HCT116 (cell line): ENCODE measurements at regions not wholly inside any gene's neighbourhood (a gene's known extent, or its start where the extent isn't known, plus 50 kb on each side); places are given as distances from the start of the nearest gene placed in this dataset.

Experiments used
- ATAC-seq: fragments of 200-7000 bp; cut with Tn5 transposase; 2 replicates; pipeline ENCODE4 v1.9.1; 2020; ENCODE audit warnings: mild to moderate bottlenecking, moderate library complexity
- BruUV-seq: library from RNA; stranded (reverse); fragments of 400-500 nt; replicated peaks from 2 replicates; lab custom pipeline; 2021; lab: Mats Ljungman, UMichigan
- CTCF ChIA-PET: fragments of 300-600 bp; sonication (Branson Sonifier 250); formaldehyde crosslinking; loops from one replicate; lab custom pipeline; 2021; ENCODE audit warnings: antibody characterized with exemption; lab: Charles Lee
- POLR2A ChIA-PET: fragments of 300-600, 350-600 bp; sonication (Branson Sonifier 250); formaldehyde crosslinking; loops from one replicate; lab custom pipeline; 2021; ENCODE audit warnings: antibody characterized with exemption; lab: Charles Lee
- RAD21 ChIA-PET, 2 experiments: fragments of 300-600 bp; sonication (Branson Sonifier 250); formaldehyde crosslinking; loops; one replicate each; lab custom pipeline; 2023; ENCODE audit warnings: low total read pairs in 2 of 2; ENCODE audit not compliant: uncharacterized antibody in 2 of 2, unreplicated experiment in 2 of 2, low non-redundant PET in 1 of 2; lab: Charles Lee
- DNase-seq: peaks from one replicate; pipeline ENCODE4 v3.0.0-alpha.2; 2010; ENCODE audit warnings: low read depth, low spot score
- H2AFZ ChIP-seq: fragments of 200-600 bp; shearing (Covaris generic), sonication (generic); 2 replicates; pipeline ENCODE4 v1.6.1; 2017; ENCODE audit warnings: low read depth, mixed run types, mixed read lengths, antibody characterized with exemption, low read length; ENCODE audit not compliant: poor library complexity, severe bottlenecking
- H3K27ac ChIP-seq: 2 replicates; pipeline ENCODE4 v1.5.1; 2012; ENCODE audit warnings: low read depth, low read length
- H3K27me3 ChIP-seq: fragments of 200-600 bp; sonication (generic); 2 replicates; pipeline ENCODE4 v1.6.1; 2016; ENCODE audit warnings: mixed run types, low read length, mixed read lengths; ENCODE audit not compliant: insufficient read depth
- H3K36me3 ChIP-seq, 2 experiments: fragments of 200-500 bp in 1 of 2; fragments of 200-600 bp in 1 of 2; sonication (Bioruptor generic) in 1 of 2; sonication (generic) in 1 of 2; 2 replicates each; pipeline versions ENCODE4 v1.5.1 to v1.6.1; 2014 to 2016; ENCODE audit warnings: low read length in 2 of 2, inconsistent platforms in 1 of 2, mixed read lengths in 1 of 2, mixed run types in 1 of 2; ENCODE audit not compliant: insufficient read depth in 2 of 2, control insufficient read depth in 1 of 2
- H3K4me1 ChIP-seq, 2 experiments: fragments of 200-600 bp in 1 of 2; sonication (generic) in 1 of 2; 2 replicates each; pipeline versions ENCODE4 v1.5.1 to v1.6.1; 2012 to 2017; ENCODE audit warnings: low read length in 2 of 2, inconsistent platforms in 1 of 2, mild to moderate bottlenecking in 1 of 2, mixed read lengths in 1 of 2, mixed run types in 1 of 2, moderate library complexity in 1 of 2; ENCODE audit not compliant: insufficient read depth in 2 of 2, control insufficient read depth in 1 of 2
- H3K4me2 ChIP-seq: fragments of 200-600 bp; sonication (generic); 2 replicates; pipeline ENCODE4 v1.6.1; 2017; ENCODE audit warnings: mixed run types, low read length, mixed read lengths
- H3K4me3 ChIP-seq, 2 experiments: fragments of 200-600 bp in 1 of 2; sonication (generic) in 1 of 2; replicated peaks in 1 of 2; 2 replicates each; pipeline ENCODE4 v1.5.1; 2011 to 2016; ENCODE audit warnings: low read length in 2 of 2, control low read depth in 1 of 2, low read depth in 1 of 2, mild to moderate bottlenecking in 1 of 2, mixed read lengths in 1 of 2, mixed run types in 1 of 2
- H3K79me2 ChIP-seq: fragments of 200-600 bp; sonication (generic); 2 replicates; pipeline ENCODE4 v1.6.1; 2017; ENCODE audit warnings: mild to moderate bottlenecking, mixed run types, low read length, moderate library complexity, mixed read lengths; ENCODE audit not compliant: insufficient read depth
- H3K9ac ChIP-seq: fragments of 200-600 bp; sonication (generic); 2 replicates; pipeline ENCODE4 v1.6.1; 2016; ENCODE audit warnings: low read length, mixed read lengths
- H3K9me2 ChIP-seq: fragments of 200-600 bp; sonication (generic), shearing (Covaris generic); 2 replicates; pipeline ENCODE4 v1.6.1; 2017; ENCODE audit warnings: mixed run types, mild to moderate bottlenecking, moderate library complexity; ENCODE audit not compliant: insufficient read depth
- H3K9me3 ChIP-seq, 2 experiments: fragments of 200-500 bp in 1 of 2; fragments of 200-600 bp in 1 of 2; sonication (Bioruptor generic) in 1 of 2; sonication (generic) in 1 of 2; 2 replicates each; pipeline ENCODE4 v1.6.1; 2014 to 2017; ENCODE audit warnings: low read length in 2 of 2, mixed read lengths in 2 of 2, inconsistent platforms in 1 of 2, low read depth in 1 of 2, mild to moderate bottlenecking in 1 of 2, mixed run types in 1 of 2, moderate library complexity in 1 of 2; ENCODE audit not compliant: control insufficient read depth in 1 of 2, insufficient read depth in 1 of 2
- H4K20me1 ChIP-seq: fragments of 200-600 bp; sonication (generic), shearing (Covaris generic); 2 replicates; pipeline ENCODE4 v1.6.1; 2017; ENCODE audit warnings: mixed run types, mild to moderate bottlenecking, moderate library complexity; ENCODE audit not compliant: insufficient read depth
- ATF3 ChIP-seq: IDR thresholded peaks from 2 replicates; pipeline ENCODE4 v1.6.1; 2012
- CBX3 ChIP-seq: IDR thresholded peaks from 2 replicates; pipeline ENCODE4 v1.6.1; 2012; ENCODE audit warnings: low read depth
- CEBPB ChIP-seq: IDR thresholded peaks from 2 replicates; pipeline ENCODE4 v1.6.1; 2012; ENCODE audit warnings: low read depth
- CTCF ChIP-seq, 3 experiments: fragments of 200-600 bp in 1 of 3; sonication (generic) in 1 of 3; IDR thresholded peaks in 2 of 3; conservative IDR thresholded peaks in 1 of 3; 2 replicates each; pipeline ENCODE4 v1.5.1; 2012 to 2017; ENCODE audit warnings: low read depth in 2 of 3, low read length in 2 of 3, antibody characterized with exemption in 1 of 3, borderline replicate concordance in 1 of 3, control low read depth in 1 of 3, mild to moderate bottlenecking in 1 of 3, mixed read lengths in 1 of 3, mixed run types in 1 of 3, moderate library complexity in 1 of 3; ENCODE audit not compliant: insufficient read depth in 1 of 3
- EGR1 ChIP-seq: IDR thresholded peaks from 2 replicates; pipeline ENCODE4 v1.6.1; 2012; ENCODE audit warnings: low read depth
- EZH2 ChIP-seq: fragments of 200-600 bp; sonication (generic); IDR thresholded peaks from 2 replicates; pipeline ENCODE4 v1.6.1; 2017; ENCODE audit warnings: antibody characterized with exemption, mixed run types
- EZH2phosphoT487 ChIP-seq: fragments of 200-600 bp; IDR thresholded peaks from 2 replicates; pipeline ENCODE4 v1.6.1; 2018; ENCODE audit warnings: antibody characterized with exemption, borderline replicate concordance
- FOSL1 ChIP-seq: IDR thresholded peaks from 2 replicates; pipeline ENCODE4 v1.6.1; 2012; ENCODE audit warnings: low read depth
- JUND ChIP-seq: IDR thresholded peaks from 2 replicates; pipeline ENCODE4 v1.6.1; 2012
- POLR2A ChIP-seq: IDR thresholded peaks from 2 replicates; pipeline ENCODE4 v1.7.0; 2011; ENCODE audit warnings: borderline replicate concordance; ENCODE audit not compliant: insufficient read depth, insufficient read length; ENCODE audit errors: extremely low read depth
- POLR2AphosphoS5 ChIP-seq: IDR thresholded peaks from 2 replicates; pipeline ENCODE4 v1.6.1; 2011; ENCODE audit warnings: mild to moderate bottlenecking, low read depth, low read length, moderate library complexity
- REST ChIP-seq: IDR thresholded peaks from 2 replicates; pipeline ENCODE4 v1.6.1; 2012; ENCODE audit warnings: low read depth
- SIN3A ChIP-seq: IDR thresholded peaks from 2 replicates; pipeline ENCODE4 v1.6.1; 2012; ENCODE audit warnings: low read depth
- SP1 ChIP-seq: IDR thresholded peaks from 2 replicates; pipeline ENCODE4 v1.6.1; 2012; ENCODE audit warnings: low read depth
- TCF7L2 ChIP-seq: IDR thresholded peaks from 2 replicates; pipeline ENCODE4 v1.7.0; 2011; ENCODE audit warnings: borderline replicate concordance, inconsistent platforms; ENCODE audit not compliant: insufficient read depth, insufficient read length; ENCODE audit errors: extremely low read depth
- ZBTB33 ChIP-seq: IDR thresholded peaks from 2 replicates; pipeline ENCODE4 v1.6.1; 2011; ENCODE audit warnings: mild to moderate bottlenecking, low read length, moderate library complexity; ENCODE audit not compliant: insufficient replicate concordance; ENCODE audit errors: extremely low read depth
- ZNF274 ChIP-seq: fragments of 200-500 bp; sonication (Bioruptor generic); IDR thresholded peaks from 2 replicates; pipeline ENCODE4 v1.6.1; 2014; ENCODE audit warnings: mild to moderate bottlenecking, low read depth, low read length, inconsistent platforms
- intact Hi-C: fragments of 100-400 bp; cut with micrococcal nuclease; formaldehyde crosslinking; loops from 2 replicates; pipeline ENCODE4 v1.10.0; 2022

GRCh38 chr4:162978398-162978797 is 188.3 kb downstream of the NAF1 start:
- ATAC-seq (no peak), DNase-seq (no peak)
- ChIA-PET POLR2A (no interaction called here), CTCF (no interaction called here), RAD21 (no interaction called here)
- Histone ChIP-seq H2AFZ (no peak overlapping the region), H3K9me3 (no peaks in the 10 kb centered on the region), H3K9me2 (no peaks in the 10 kb centered on the region), H3K4me3 (no peak overlapping the region), H3K36me3 (no peaks in the 10 kb centered on the region), H3K27me3 (no peaks in the 10 kb centered on the region), H3K4me2 (no peak overlapping the region), H3K4me1 (0 out of 4 replicates have a peak, but pooled peaks cover 0 to 4% of the 10 kb centered on the region in 2 experiments), H3K79me2 (no peaks in the 10 kb centered on the region), H3K27ac (no peak overlapping the region), H4K20me1 (no peaks in the 10 kb centered on the region), H3K9ac (no peak overlapping the region)
- BruUV-seq = no TSS peak
- intact Hi-C loops = no loop called here
- no peak for TF ChIP-seq POLR2A
- no peak for TF ChIP-seq TCF7L2
- TF ChIP-seq POLR2AphosphoS5 = no peak
- TF ChIP-seq CEBPB = no peak
- no peak for TF ChIP-seq SP1
- TF ChIP-seq CBX3 = no peak
- TF ChIP-seq FOSL1 = no peak
- no peak for TF ChIP-seq SIN3A
- TF ChIP-seq EZH2phosphoT487 = no peak
- no peak for TF ChIP-seq EGR1
- TF ChIP-seq REST = no peak
- TF ChIP-seq JUND = no peak
- TF ChIP-seq ZBTB33 = no peak
- TF ChIP-seq CTCF (IDR thresholded peaks at IDR 0.05 in 2 of 3, conservative IDR thresholded peaks at IDR 0.05 in 1 of 3; ENCODE audit: borderline replicate concordance in 1 of 3, insufficient read depth in 1 of 3, low read depth in 2 of 3, low read length in 2 of 3) = no peak
- no peak for TF ChIP-seq EZH2
- no peak for TF ChIP-seq ZNF274
- no peak for TF ChIP-seq ATF3
